K562 (cell line): ENCODE measurements at regions not wholly inside any gene's neighbourhood (a gene's known extent, or its start where the extent isn't known, plus 50 kb on each side); places are given as distances from the start of the nearest gene placed in this dataset.
"Not testable (repeated sequence)": the region's sequence is repeated elsewhere in the genome, so short reads cannot be mapped to it uniquely, and the experiment has no call there.

Source experiments
- ATAC-seq: fragments of 200-7000 bp; cut with Tn5 transposase; 3 replicates; pipeline ENCODE4 v1.9.1; 2020; ENCODE audit warnings: moderate library complexity
- BruUV-seq: library from RNA; stranded (reverse); fragments of 400-500 nt; replicated peaks from 2 replicates; lab custom pipeline; 2021; lab: Mats Ljungman, UMichigan
- CTCF ChIA-PET: fragments of 300-600 bp; formaldehyde crosslinking; extraction: SDS; loops from one replicate; lab custom pipeline; 2021; ENCODE audit warnings: low intra/inter-chr PET ratio; lab: Yijun Ruan, JAX
- POLR2A ChIA-PET: fragments of 300-600, 350-650 bp; sonication (Branson Sonifier 250); formaldehyde crosslinking; extraction: SDS; loops from one replicate; lab custom pipeline; 2021; ENCODE audit warnings: antibody characterized with exemption, inconsistent platforms; lab: Yijun Ruan, JAX
- DNase-seq, 4 experiments: peaks; one replicate each; pipeline versions ENCODE4 v3.0.0 to v3.0.0-alpha.2; 2011 to 2018; ENCODE audit warnings: low spot score in 3 of 4, mixed read lengths in 3 of 4; ENCODE audit errors: extremely low read depth in 1 of 4
- FAIRE-seq: peaks from 2 replicates; lab custom pipeline; 2011; peaks lifted over from hg19 to GRCh38; lab: Jason Lieb, UNC
- H2AFZ ChIP-seq: 2 replicates; pipeline ENCODE4 v1.6.0; 2011; ENCODE audit warnings: low read depth, low read length, control low read depth, inconsistent platforms
- H3K27ac ChIP-seq: fragments of 200-600 bp; 3 replicates; pipeline ENCODE4 v1.8.0; 2011; ENCODE audit warnings: low read depth, mild to moderate bottlenecking, control low read depth, inconsistent platforms, low read length, moderate library complexity, mixed read lengths; ENCODE audit errors: extremely low read depth
- H3K27me3 ChIP-seq, 2 experiments: fragments of 300-600 bp in 1 of 2; 2 replicates in 1 of 2; 3 replicates in 1 of 2; pipeline versions ENCODE4 v1.6.0 to v1.8.0; 2011; ENCODE audit warnings: inconsistent platforms in 2 of 2, low read length in 2 of 2, mild to moderate bottlenecking in 1 of 2, mixed read lengths in 1 of 2, moderate library complexity in 1 of 2; ENCODE audit not compliant: control insufficient read depth in 2 of 2, insufficient read depth in 2 of 2
- H3K36me3 ChIP-seq: fragments of 300-600 bp; 3 replicates; pipeline ENCODE4 v1.8.0; 2011; ENCODE audit warnings: mild to moderate bottlenecking, low read length, inconsistent platforms; ENCODE audit not compliant: control insufficient read depth, insufficient read depth
- H3K4me1 ChIP-seq, 2 experiments: fragments of 200-600 bp in 1 of 2; replicated peaks in 1 of 2; 2 replicates in 1 of 2; 3 replicates in 1 of 2; pipeline versions ENCODE4 v1.5.1 to v1.8.0; 2011; ENCODE audit warnings: inconsistent platforms in 2 of 2, low read length in 2 of 2, mild to moderate bottlenecking in 1 of 2, mixed read lengths in 1 of 2, moderate library complexity in 1 of 2; ENCODE audit not compliant: control insufficient read depth in 2 of 2, insufficient read depth in 2 of 2
- H3K4me2 ChIP-seq: 2 replicates; pipeline ENCODE4 v1.6.1; 2011; ENCODE audit warnings: low read length, control low read depth, inconsistent platforms, mixed read lengths; ENCODE audit not compliant: insufficient read depth
- H3K4me3 ChIP-seq: fragments of 200-600 bp; sonication (generic), shearing (Covaris generic); 2 replicates; pipeline ENCODE4 v1.5.1; 2016; ENCODE audit warnings: control low read depth, inconsistent platforms
- H3K79me2 ChIP-seq: fragments of 200-600 bp; 3 replicates; pipeline ENCODE4 v1.8.0; 2011; ENCODE audit warnings: low read length, inconsistent platforms; ENCODE audit not compliant: control insufficient read depth, insufficient read depth
- H3K9ac ChIP-seq, 2 experiments: 2 replicates each; pipeline versions ENCODE4 v1.6.0 to v1.6.1; 2011; ENCODE audit warnings: low read depth in 2 of 2, low read length in 2 of 2, control low read depth in 1 of 2, inconsistent platforms in 1 of 2, mild to moderate bottlenecking in 1 of 2, mixed read lengths in 1 of 2; ENCODE audit not compliant: insufficient read depth in 1 of 2
- H3K9me1 ChIP-seq: one replicate; pipeline ENCODE4 v1.6.0; 2011; ENCODE audit warnings: inconsistent platforms, mild to moderate bottlenecking, low read length, moderate library complexity; ENCODE audit not compliant: control insufficient read depth, insufficient read depth
- H3K9me3 ChIP-seq: replicated peaks from 2 replicates; pipeline ENCODE4 v1.5.1; 2011; ENCODE audit warnings: low read depth, low read length, inconsistent platforms; ENCODE audit not compliant: control insufficient read depth, insufficient read depth
- H4K20me1 ChIP-seq: replicated peaks from 2 replicates; pipeline ENCODE4 v1.6.1; 2011; ENCODE audit warnings: low read length, inconsistent platforms, mixed read lengths; ENCODE audit not compliant: control insufficient read depth, insufficient read depth
- CREB1 ChIP-seq, 2 experiments: sonication (generic) in 1 of 2; formaldehyde crosslinking in 1 of 2; IDR thresholded peaks; 2 replicates each; pipeline versions ENCODE4 v1.6.1 to v1.8.0; 2012 to 2022; ENCODE audit warnings: inconsistent platforms in 1 of 2, mild to moderate bottlenecking in 1 of 2, missing genetic modification reagents in 1 of 2, moderate library complexity in 1 of 2
- E2F1 ChIP-seq: sonication (generic); formaldehyde crosslinking; IDR thresholded peaks from 2 replicates; pipeline ENCODE4 v1.8.1; 2023; ENCODE audit warnings: mild to moderate bottlenecking, missing genetic modification reagents, moderate library complexity
- E2F5 ChIP-seq: sonication (generic); formaldehyde crosslinking; IDR thresholded peaks from 2 replicates; pipeline ENCODE4 v1.8.0; 2022; ENCODE audit warnings: mild to moderate bottlenecking, missing genetic modification reagents
- HMGN3 ChIP-seq: IDR thresholded peaks from 2 replicates; pipeline ENCODE4 v1.6.1; 2011; ENCODE audit warnings: borderline replicate concordance, low read depth, mild to moderate bottlenecking, mixed read lengths, low read length; ENCODE audit not compliant: insufficient read length; ENCODE audit errors: extremely low read depth
- KDM1A ChIP-seq, 2 experiments: fragments of 450-650 bp; IDR thresholded peaks; 2 replicates each; pipeline ENCODE4 v1.6.1; 2016; ENCODE audit warnings: mild to moderate bottlenecking in 2 of 2
- LEF1 ChIP-seq: fragments of 450-650 bp; IDR thresholded peaks from 2 replicates; pipeline ENCODE4 v1.6.1; 2016; ENCODE audit warnings: mild to moderate bottlenecking
- PHTF2 ChIP-seq: fragments of 250-450 bp; sonication (Bioruptor Pico); IDR thresholded peaks from 2 replicates; pipeline ENCODE4 v1.5.0; 2021; ENCODE audit warnings: mild to moderate bottlenecking
- SRSF7 ChIP-seq: fragments of 200-400 bp; formaldehyde crosslinking; optimal IDR thresholded peaks from 2 replicates; pipeline ENCODE3; 2017; ENCODE audit warnings: mild to moderate bottlenecking, low read depth, low read length
- STAG1 ChIP-seq: sonication (generic); formaldehyde crosslinking; IDR thresholded peaks from 2 replicates; pipeline ENCODE4 v1.5.0; 2020; ENCODE audit warnings: missing genetic modification reagents, borderline replicate concordance
- TFAM ChIP-seq: fragments of 250-450 bp; sonication (Bioruptor Pico); conservative IDR thresholded peaks from 2 replicates; pipeline ENCODE4 v1.5.0; 2021; ENCODE audit warnings: mild to moderate bottlenecking, moderate library complexity
- USF1 ChIP-seq: sonication (generic); formaldehyde crosslinking; IDR thresholded peaks from 2 replicates; pipeline ENCODE4 v1.9.0; 2022; ENCODE audit warnings: mild to moderate bottlenecking, missing genetic modification reagents
- XRCC3 ChIP-seq: fragments of 450-650 bp; IDR thresholded peaks from 2 replicates; pipeline ENCODE4 v1.6.1; 2017; ENCODE audit warnings: mild to moderate bottlenecking, moderate library complexity
- ZNF124 ChIP-seq: sonication (generic); formaldehyde crosslinking; IDR thresholded peaks from 2 replicates; pipeline ENCODE4 v1.8.1; 2022; ENCODE audit warnings: missing genetic modification reagents
- ZNF212 ChIP-seq: fragments of 450-650 bp; formaldehyde crosslinking; IDR thresholded peaks from 2 replicates; pipeline ENCODE4 v1.4.0; 2020; ENCODE audit warnings: mild to moderate bottlenecking
- ZNF395 ChIP-seq: fragments of 200-800 bp; sonication (Bioruptor generic); IDR thresholded peaks from 2 replicates; pipeline ENCODE4 v1.6.1; 2017; ENCODE audit warnings: missing genetic modification characterization, missing compliant biosample characterization
- WGBS: fragments of 100-300 bp; shearing (Covaris generic); methylation state at CpG from one replicate; pipeline ENCODE4 v1.1.6; 2016; ENCODE audit warnings: low coverage, mixed read lengths; ENCODE audit not compliant: insufficient coverage; ENCODE audit errors: missing lambda C conversion rate; 5-methylcytosine and 5-hydroxymethylcytosine counted together
- in situ Hi-C: fragments of 300-500 bp; cut with MboI; formaldehyde crosslinking; loops from 4 replicates; pipeline ENCODE4 v1.15.0; 2018; ENCODE audit warnings: inconsistent platforms, mixed read lengths
- intact Hi-C: fragments of 100-400 bp; cut with micrococcal nuclease; formaldehyde crosslinking; loops from 2 replicates; pipeline ENCODE4 v1.14.2; 2022

GRCh38 chr1:102110586-102110985 lies 113.9 kb upstream of the OLFM3 start:
- ChIA-PET POLR2A (no interaction called here), CTCF (no interaction called here)
- intact Hi-C loops, result no loop called here
- ATAC-seq (no peak), DNase-seq (no peak), FAIRE-seq (no peak)
- Histone ChIP-seq H3K36me3 (no peaks in the 10 kb centered on the region), H4K20me1 (no peaks in the 10 kb centered on the region), H3K4me2 (no peak overlapping the region), H3K9me3 (no peaks in the 10 kb centered on the region), H3K4me3 (no peak overlapping the region), H3K9me1 (no peaks in the 10 kb centered on the region), H3K27ac (no peak overlapping the region), H3K79me2 (no peaks in the 10 kb centered on the region), H3K9ac (no peak overlapping the region), H3K4me1 (no peaks in the 10 kb centered on the region), H2AFZ (no peak overlapping the region), H3K27me3 (no peaks in the 10 kb centered on the region)
- TF ChIP-seq CREB1 (IDR thresholded peaks at IDR 0.05) (no peak), CREB1 (CRISPR knock-in tag; IDR thresholded peaks at IDR 0.05) (no peak), PHTF2 (no peak), KDM1A (IDR thresholded peaks at IDR 0.05) (no peak), ZNF395 (CRISPR knock-in tag) (no peak), USF1 (CRISPR knock-in tag) (no peak), HMGN3 (no peak), TFAM (CRISPR knock-in tag) (no peak), LEF1 (no peak), XRCC3 (no peak), SRSF7 (no peak), E2F1 (CRISPR knock-in tag) (no peak), E2F5 (CRISPR knock-in tag) (no peak), ZNF212 (CRISPR knock-in tag) (no peak), ZNF124 (CRISPR knock-in tag) (no peak), STAG1 (no peak)
- 4% methylated on average over 3 of the region's 3 CpGs for WGBS
- no TSS peak for BruUV-seq
- in situ Hi-C loops, result no loop called here

GRCh38 chr1:102109493-102109892 lies 112.8 kb upstream of the OLFM3 start:
- H3K9me1 ChIP-seq, H3K27me3 ChIP-seq, H3K9ac ChIP-seq, H3K27ac ChIP-seq, CTCF ChIA-PET, H3K4me2 ChIP-seq, H2AFZ ChIP-seq, BruUV-seq, DNase-seq, H3K4me3 ChIP-seq, ATAC-seq, FAIRE-seq, H3K79me2 ChIP-seq, H4K20me1 ChIP-seq, H3K9me3 ChIP-seq, H3K4me1 ChIP-seq, in situ Hi-C loops, intact Hi-C loops, POLR2A ChIA-PET, H3K36me3 ChIP-seq: not testable (repeated sequence)
- WGBS, result 0% methylated on average over 2 of the region's 2 CpGs
